ENCODE measurements at regions not wholly inside any gene's neighbourhood (a gene's known extent, or its start where the extent isn't known, plus 50 kb on each side); places are given as distances from the start of the nearest gene placed in this dataset.

DNA sequence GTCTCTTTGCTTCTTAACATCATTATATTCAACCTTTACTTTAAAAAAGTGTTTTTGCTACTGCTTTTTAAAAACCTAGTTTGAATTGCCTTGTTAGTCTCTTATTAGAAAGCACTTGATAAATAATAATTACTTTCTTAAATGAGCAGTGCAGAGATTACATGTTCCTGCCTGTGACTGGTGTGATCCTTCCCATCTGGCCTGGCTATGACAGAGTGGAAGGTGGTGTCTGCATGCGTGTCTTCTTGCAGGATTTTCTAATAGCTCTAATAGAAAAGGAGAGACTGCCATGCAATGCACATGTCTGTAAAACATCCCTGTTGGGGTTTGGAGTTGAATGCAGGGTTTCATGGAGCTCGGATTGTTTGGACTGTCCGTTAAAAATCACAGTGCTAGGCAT lies 425.8 kb upstream of the TPM1 start:
- TF ChIP-seq, protein P1, sequence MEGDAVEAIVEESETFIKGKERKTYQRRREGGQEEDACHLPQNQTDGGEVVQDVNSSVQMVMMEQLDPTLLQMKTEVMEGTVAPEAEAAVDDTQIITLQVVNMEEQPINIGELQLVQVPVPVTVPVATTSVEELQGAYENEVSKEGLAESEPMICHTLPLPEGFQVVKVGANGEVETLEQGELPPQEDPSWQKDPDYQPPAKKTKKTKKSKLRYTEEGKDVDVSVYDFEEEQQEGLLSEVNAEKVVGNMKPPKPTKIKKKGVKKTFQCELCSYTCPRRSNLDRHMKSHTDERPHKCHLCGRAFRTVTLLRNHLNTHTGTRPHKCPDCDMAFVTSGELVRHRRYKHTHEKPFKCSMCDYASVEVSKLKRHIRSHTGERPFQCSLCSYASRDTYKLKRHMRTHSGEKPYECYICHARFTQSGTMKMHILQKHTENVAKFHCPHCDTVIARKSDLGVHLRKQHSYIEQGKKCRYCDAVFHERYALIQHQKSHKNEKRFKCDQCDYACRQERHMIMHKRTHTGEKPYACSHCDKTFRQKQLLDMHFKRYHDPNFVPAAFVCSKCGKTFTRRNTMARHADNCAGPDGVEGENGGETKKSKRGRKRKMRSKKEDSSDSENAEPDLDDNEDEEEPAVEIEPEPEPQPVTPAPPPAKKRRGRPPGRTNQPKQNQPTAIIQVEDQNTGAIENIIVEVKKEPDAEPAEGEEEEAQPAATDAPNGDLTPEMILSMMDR (IDR thresholded peaks at IDR 0.05): no peak
- TF ChIP-seq ZFX (IDR thresholded peaks at IDR 0.05; ENCODE audit: borderline replicate concordance): no peak

All from 22Rv1 (cell line).